HG03571 (cell line): ENCODE measurements at regions not wholly inside any gene's neighbourhood (a gene's known extent, or its start where the extent isn't known, plus 50 kb on each side); places are given as distances from the start of the nearest gene placed in this dataset.
"Not testable (repeated sequence)": the region's sequence is repeated elsewhere in the genome, so short reads cannot be mapped to it uniquely, and the experiment has no call there.

Source experiments
- ATAC-seq: cut with Tn5 transposase; IDR thresholded peaks from one replicate; pipeline ENCODE4 v1.9.1; 2021; ENCODE audit not compliant: unreplicated experiment

- ATAC-seq: no peak
These were observed 1081.7 kb downstream of the JRKL start for GRCh38 chr11:97471480-97471879.

- ATAC-seq: no peak
These were observed 1097.6 kb downstream of the JRKL start for GRCh38 chr11:97487387-97487786.

DNA sequence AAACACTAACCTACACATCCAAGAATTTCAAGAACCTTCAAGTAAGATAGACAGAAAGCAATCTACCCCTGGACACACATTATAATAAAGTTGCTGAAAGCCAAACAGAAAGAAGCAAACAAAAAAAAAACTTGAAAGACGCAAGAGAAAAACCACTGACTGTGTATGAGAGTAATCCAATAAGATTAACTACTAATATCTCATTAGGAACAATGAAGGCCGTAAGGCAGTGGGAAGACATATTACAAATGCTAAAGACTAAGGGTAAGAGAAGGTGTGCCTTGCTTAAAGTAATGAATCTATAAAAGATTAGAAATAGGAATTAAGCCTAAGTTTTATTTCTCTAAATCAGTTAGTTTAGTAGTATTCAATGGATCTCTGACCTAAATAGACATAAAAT, 1109.1 kb downstream of the JRKL start:
- no peak for ATAC-seq

DNA sequence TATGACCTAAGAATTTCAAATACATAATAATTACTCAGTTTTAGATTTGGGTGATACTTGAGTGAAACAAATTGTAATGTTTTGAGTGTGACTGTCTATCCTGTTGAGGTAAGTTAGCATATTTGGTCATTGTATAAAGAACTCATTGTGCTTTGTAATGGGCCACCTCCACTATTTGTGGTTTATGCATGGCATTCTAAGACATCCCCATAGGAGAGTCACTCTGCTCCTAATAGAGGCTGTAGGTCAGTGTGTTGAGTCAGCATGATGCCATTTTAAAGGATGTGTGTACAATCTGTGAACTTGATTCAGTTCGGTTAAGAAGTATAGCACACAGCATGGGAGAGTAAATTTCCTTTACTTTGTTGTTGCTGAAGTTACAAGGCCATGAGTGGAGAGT, 1112.4 kb downstream of the JRKL start:
- no peak for ATAC-seq

GRCh38 chr11:97506076-97506759, 1116.4 kb downstream of the JRKL start:
- ATAC-seq: no peak

DNA sequence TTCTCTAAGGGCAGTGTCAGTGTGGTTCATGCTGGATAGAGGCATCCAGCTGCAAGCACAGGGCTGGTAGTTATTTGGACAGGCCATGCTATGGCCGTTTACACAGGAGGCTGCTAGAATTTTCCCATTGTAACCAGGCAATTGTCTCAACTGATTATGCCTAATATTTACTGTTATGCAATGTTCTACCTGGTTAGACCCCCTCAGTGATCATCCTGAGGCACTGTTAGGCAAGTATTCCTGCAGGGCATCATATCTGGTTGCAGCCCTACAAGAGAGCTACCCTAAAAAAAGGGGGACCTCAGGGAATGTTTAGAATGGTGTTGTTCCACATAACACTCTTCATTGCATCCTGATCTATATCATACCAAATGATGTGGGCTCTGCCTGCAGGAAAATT, 1124.6 kb downstream of the JRKL start:
- ATAC-seq: no peak

DNA sequence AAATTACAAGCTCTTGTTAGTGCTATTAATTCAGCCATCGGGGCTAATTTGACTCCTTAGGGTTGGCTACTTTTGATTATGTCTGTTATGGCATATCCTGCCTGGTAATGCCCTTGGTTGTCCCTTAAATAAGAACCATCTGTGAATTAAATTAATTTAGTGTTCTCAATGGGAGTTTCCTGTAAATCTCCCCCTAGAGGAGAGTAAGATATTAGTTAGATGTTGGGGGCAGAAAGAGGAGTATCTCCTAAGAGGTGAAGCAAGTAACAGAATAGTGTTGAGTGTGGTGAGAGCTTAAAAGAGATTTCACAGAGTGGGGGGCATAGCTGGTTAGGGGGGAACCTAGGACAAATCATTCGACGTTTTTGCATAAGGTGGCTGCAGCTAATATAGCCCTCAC, 1126.9 kb downstream of the JRKL start:
- ATAC-seq: no peak

- ATAC-seq: no peak
These were observed 1135.5 kb downstream of the JRKL start for GRCh38 chr11:97525273-97525672.

- no peak for ATAC-seq
These were observed 1147.8 kb downstream of the JRKL start for GRCh38 chr11:97537407-97538150.

DNA sequence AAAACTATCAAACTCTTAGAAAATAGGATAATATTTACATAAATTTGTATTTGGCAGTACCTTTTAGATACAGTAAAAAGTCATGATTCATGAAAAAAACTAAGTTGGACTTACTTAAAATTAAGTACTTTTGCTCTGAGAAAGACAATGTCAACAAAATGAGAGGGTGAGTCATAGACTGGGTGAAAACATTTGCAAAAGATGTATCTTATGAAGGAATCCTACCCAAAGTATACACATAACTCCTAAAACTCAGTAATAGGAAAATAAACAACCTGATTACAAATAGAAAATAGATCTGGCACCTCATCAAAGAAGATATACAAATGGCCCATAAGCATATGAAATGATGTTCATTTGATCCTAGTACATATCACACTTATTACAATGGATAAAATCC, 1154.6 kb downstream of the JRKL start:
- ATAC-seq: no peak

DNA sequence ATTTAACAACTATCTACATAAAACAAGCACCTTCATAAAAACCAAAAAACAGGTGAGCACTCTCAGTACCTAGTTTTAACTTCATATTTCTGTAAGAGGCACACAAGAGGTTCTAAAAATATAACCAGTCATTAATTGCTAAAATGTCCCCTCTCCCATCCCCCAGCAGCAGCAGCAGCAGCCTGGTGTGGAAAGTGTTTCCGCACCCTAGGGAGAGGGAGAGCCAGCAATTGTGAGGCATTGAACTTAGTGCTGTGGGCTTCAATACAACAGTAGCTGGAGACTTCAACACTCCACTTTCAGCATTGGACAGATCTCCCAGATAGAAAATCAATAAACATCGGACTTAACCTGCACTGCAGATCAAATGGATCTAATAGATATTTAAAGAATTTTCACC, 1158.5 kb downstream of the JRKL start:
- no peak for ATAC-seq

DNA sequence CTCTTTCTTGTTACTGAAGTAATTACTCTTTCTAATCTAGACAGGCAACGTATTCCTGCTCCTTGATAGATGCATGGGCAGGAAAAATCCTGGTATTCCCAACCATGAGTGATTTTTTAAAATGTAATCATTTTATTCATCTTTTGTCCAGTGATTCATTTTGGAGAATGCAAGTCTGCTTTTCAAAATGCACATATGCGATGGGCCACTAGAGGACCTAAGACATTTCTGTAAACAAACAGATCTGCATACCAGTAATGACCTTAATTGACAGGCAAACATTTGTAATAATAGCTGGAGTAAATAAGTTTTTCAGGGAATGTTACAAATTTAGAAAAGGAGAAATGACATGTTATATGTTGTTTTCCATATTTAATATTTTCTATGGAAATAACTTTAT, 1167.6 kb downstream of the JRKL start:
- ATAC-seq: no peak

DNA sequence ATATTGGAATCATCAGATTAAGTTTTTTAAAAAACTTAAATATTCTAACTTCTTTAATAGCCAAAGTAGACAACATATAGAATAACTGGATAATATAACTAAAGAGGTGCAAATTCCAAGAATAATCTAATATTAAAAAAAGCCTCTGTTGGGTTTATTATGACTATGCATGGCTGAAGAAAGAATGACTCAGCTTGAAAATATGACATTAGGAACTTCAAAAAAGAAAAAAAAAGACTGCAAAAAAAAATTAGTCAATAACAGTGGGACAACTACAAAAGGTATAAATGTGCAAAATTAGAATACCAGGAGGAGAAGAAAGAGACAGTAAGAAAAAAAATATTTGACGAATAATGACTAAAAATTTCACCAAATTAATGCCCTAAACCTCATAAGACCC, 1178.0 kb downstream of the JRKL start:
- ATAC-seq: no peak

DNA sequence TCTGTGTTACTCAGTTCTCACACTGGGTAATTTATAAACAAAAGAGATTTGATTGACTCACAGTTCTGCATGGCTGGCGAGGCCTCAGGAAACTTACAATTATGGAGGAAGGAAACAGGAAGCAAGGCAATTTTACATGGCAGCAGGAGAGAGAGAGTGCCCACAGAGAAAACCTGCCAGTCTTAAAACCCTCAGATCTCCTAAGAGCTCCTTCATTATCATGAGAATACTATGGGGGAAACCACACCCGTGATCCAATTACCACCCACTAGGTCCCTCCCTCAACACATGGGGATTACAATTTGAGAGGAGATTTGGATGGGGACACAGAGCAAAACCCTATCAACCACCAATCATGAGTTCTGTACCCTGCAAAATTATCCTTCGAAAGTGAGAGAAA, 1180.8 kb downstream of the JRKL start:
- ATAC-seq: no peak

DNA sequence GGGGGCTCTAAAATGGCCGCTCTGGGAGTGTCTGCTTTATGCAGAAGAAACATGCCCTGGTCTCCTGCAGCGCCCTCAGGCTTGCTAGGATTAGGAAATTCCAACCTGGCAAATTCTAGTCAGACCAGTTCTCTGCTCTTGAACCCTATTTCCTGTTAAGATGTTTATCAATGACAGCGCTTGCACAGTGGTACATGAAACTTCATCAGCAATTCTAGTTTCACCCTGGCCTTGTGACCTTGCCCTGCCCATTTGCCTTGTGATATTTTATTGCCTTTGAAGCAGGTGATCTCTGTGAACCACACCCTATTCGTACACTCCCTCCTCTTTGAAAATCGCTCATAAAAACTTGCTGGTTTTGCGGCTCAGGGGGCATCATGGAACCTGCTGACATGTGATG, 1184.0 kb downstream of the JRKL start:
- ATAC-seq: not testable (repeated sequence)

- no peak for ATAC-seq
These were observed 1185.3 kb downstream of the JRKL start for GRCh38 chr11:97574976-97575665.

DNA sequence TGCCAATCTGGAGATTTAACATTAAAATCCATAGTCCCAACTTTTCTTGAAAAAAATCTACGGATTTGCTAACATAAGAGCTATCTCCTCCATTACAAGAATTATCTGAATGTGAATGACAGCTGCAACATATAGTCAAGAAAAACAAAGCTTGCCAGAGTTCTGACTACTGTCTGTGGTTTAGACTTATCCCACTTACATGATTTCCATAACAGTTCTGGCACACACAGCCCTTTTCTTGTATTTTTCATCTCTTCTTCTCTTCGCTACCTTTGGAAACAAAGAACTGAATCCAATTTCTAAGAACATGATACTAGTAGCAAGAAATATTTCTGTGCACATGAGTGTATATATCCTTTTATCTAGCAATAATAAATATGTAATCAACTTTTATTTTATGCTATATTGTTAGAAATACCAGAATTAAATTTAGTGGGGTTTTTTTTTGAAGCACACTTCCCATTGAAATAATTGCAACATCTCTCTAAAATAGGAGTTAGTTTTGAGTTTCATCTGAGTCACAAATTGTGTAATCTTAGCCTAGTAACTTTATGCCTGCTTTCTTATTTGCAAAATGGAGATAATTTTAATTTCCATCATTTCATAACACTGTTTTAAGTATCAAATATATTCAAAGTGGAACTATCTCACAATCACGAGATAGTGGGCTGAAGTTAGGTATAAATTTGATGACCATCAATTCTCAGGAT, 1217.6 kb downstream of the JRKL start:
- ATAC-seq: no peak

DNA sequence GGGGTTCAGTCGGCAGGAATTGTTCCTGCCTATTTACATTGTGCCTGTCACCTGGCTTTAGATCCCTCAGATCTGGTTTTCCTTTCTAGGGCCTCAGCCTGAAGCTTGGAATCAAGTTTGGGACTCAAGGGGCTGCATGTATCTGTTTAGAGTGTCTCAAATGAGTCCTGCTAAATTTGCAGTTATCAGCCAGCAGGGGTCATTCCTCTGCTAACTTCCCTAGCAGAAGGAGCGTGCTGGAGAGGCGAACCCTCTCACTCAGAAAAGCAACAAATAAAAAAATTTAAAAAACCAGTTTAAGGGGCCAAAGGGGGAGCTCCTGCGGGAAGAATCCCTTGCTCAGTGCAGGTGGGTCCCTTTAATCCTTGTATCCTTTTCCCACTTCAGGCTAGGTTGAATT, 1220.2 kb downstream of the JRKL start:
- ATAC-seq: no peak

DNA sequence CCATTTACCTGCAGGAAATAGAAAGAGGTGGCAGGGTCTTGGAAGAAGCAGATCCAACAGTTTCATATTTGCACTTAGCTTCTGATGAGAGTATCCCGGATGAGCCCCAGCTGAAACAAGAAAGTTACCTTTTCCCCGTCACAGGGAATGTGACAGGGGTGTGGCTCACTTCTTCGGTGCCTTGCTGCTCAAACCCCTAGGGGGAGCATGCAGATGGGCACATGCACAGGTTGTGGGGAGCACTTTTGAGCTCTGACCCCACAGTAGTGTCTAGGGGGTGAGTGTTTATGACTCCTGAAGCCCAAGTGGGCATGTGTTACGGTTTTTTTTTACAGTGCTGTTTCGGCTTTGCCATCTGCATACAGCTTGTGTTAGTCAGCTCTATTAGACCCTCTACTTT, 1221.0 kb downstream of the JRKL start:
- ATAC-seq: no peak

GRCh38 chr11:97611345-97611744, 1221.5 kb downstream of the JRKL start:
- ATAC-seq: no peak

DNA sequence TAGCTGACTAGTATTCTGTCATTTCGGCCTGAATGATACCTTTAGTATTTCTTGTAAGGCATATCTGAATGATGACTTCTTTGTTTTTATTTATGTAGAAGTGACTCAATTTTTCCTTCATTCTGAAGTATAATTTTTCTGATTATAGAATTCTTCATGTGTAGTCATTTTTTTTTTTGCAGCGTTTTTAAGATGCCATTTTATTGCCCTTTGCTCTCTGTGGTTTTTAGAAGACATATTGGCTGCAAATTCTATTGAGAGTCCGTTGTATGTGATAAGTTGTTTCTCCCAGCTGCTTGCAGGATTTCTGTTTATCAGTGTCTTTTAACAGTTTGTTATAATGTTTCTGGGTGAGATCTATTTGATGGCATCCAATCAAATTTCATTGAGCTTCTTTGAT, 1224.8 kb downstream of the JRKL start:
- ATAC-seq: no peak

GRCh38 chr11:97615546-97615945, 1225.7 kb downstream of the JRKL start:
- ATAC-seq: no peak
